Fibroblast of the aortic adventitia (primary cell): ENCODE measurements at regions not wholly inside any gene's neighbourhood (a gene's known extent, or its start where the extent isn't known, plus 50 kb on each side); places are given as distances from the start of the nearest gene placed in this dataset.

ENCODE experiments used
- DNase-seq: peaks from one replicate; pipeline ENCODE4 v3.0.0-alpha.2; 2010; ENCODE audit warnings: low read depth
- H3K4me3 ChIP-seq: 2 replicates; pipeline ENCODE4 v1.5.1; 2011; ENCODE audit warnings: low read depth, mild to moderate bottlenecking, control low read depth, low read length, moderate library complexity
- CTCF ChIP-seq: IDR thresholded peaks from 2 replicates; pipeline ENCODE4 v1.5.1; 2011; ENCODE audit warnings: mild to moderate bottlenecking, low read length, control low read depth, inconsistent platforms; ENCODE audit not compliant: insufficient read depth

GRCh38 chr6:12560315-12560714 lies 156.3 kb upstream of the PHACTR1 start:
- TF ChIP-seq CTCF, result no peak
- DNase-seq, result no peak
- no peak overlapping the region for H3K4me3 ChIP-seq

GRCh38 chr6:12566618-12567123 lies 149.9 kb upstream of the PHACTR1 start:
- TF ChIP-seq CTCF, result no peak
- no peak for DNase-seq
- H3K4me3 ChIP-seq, result no peak overlapping the region

- TF ChIP-seq CTCF, result no peak
- no peak overlapping the region for H3K4me3 ChIP-seq
- no peak for DNase-seq
These were observed 148.9 kb upstream of the PHACTR1 start for GRCh38 chr6:12567682-12568081.

GRCh38 chr6:12569646-12570045 lies 146.9 kb upstream of the PHACTR1 start:
- TF ChIP-seq CTCF, result no peak
- no peak for DNase-seq
- no peak overlapping the region for H3K4me3 ChIP-seq

GRCh38 chr6:12570461-12571030 lies 146.0 kb upstream of the PHACTR1 start:
- TF ChIP-seq CTCF, result no peak
- peak; percentile 84 for DNase-seq
- H3K4me3 ChIP-seq, result no peak overlapping the region

GRCh38 chr6:12572896-12573827 lies 143.4 kb upstream of the PHACTR1 start:
- no peak overlapping the region for H3K4me3 ChIP-seq
- peak; percentile 94 for DNase-seq
- no peak for TF ChIP-seq CTCF
